ENCODE measurements at regions not wholly inside any gene's neighbourhood (a gene's known extent, or its start where the extent isn't known, plus 50 kb on each side); places are given as distances from the start of the nearest gene placed in this dataset.

- Mint-ChIP-seq H3K36me3 (ENCODE audit: insufficient read depth) (no peaks in the 10 kb centered on the region), H3K27ac (ENCODE audit: low read depth) (no peak overlapping the region)
Measured at GRCh38 chr6:65876668-65877067, 169.6 kb upstream of the EYS start.

DNA sequence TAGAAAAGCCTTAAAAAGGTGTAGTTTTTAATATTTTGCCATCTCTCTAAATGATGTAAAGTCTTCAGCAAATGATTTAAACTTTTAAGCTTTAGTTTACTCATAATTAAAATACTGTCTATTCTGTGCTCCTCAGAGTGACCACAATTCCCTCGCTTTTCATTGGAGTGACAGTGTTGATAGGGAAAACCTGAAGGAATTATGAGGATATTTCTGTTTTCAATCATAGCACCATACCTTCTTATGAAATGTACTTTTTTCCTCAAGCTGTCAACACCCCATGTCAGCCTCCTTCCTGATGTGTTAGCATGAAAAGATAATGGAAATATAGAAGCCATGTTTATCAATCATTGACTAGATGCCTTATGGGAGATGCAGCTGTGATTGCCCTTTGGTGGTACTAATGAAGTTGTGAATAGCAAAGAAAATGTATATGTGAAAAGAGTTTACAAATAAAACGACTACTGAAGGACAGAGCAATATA is 145.4 kb upstream of the EYS start:
- Mint-ChIP-seq H3K4me1 (no peaks in the 10 kb centered on the region), H3K27ac (ENCODE audit: low read depth) (no peak overlapping the region), H3K27me3 (no peaks in the 10 kb centered on the region), H3K9me3 (peaks cover 22% of the 10 kb centered on the region), H3K4me3 (no peak overlapping the region), H3K36me3 (ENCODE audit: insufficient read depth) (no peaks in the 10 kb centered on the region)
- DNase-seq (ENCODE audit: low spot score in 2 of 2) (no peak), ATAC-seq (replicated peaks; ENCODE audit: extremely low read depth, poor library complexity, severe bottlenecking) (no peak)

More at GRCh38 chr6:65876668-65877067, 169.6 kb upstream of the EYS start:
- Mint-ChIP-seq H3K4me3 (no peak overlapping the region), H3K4me1 (no peaks in the 10 kb centered on the region), H3K27me3 (no peaks in the 10 kb centered on the region), H3K9me3 (peaks cover 5% of the 10 kb centered on the region)
- DNase-seq (ENCODE audit: low spot score in 2 of 2) (no peak), ATAC-seq (replicated peaks; ENCODE audit: extremely low read depth, poor library complexity, severe bottlenecking) (no peak)

- Mint-ChIP-seq H3K4me3 (no peak overlapping the region), H3K9me3 (peaks cover 16% of the 10 kb centered on the region), H3K4me1 (no peaks in the 10 kb centered on the region), H3K27ac (ENCODE audit: low read depth) (no peak overlapping the region), H3K36me3 (ENCODE audit: insufficient read depth) (no peaks in the 10 kb centered on the region), H3K27me3 (no peaks in the 10 kb centered on the region)
- ATAC-seq (replicated peaks; ENCODE audit: extremely low read depth, poor library complexity, severe bottlenecking) (no peak), DNase-seq (ENCODE audit: low spot score in 2 of 2) (no peak)
Measured at GRCh38 chr6:65830151-65830550, 123.1 kb upstream of the EYS start.

- DNase-seq (ENCODE audit: low spot score in 2 of 2) (no peak), ATAC-seq (replicated peaks; ENCODE audit: extremely low read depth, poor library complexity, severe bottlenecking) (no peak)
- no peak overlapping the region for H3K27ac Mint-ChIP-seq (ENCODE audit: low read depth)
- peaks cover 30% of the 10 kb centered on the region for H3K9me3 Mint-ChIP-seq
- H3K4me3 Mint-ChIP-seq = no peak overlapping the region
- peaks cover 2% of the 10 kb centered on the region for H3K36me3 Mint-ChIP-seq (ENCODE audit: insufficient read depth)
- no peaks in the 10 kb centered on the region for H3K4me1 Mint-ChIP-seq
- H3K27me3 Mint-ChIP-seq = no peaks in the 10 kb centered on the region
Measured at GRCh38 chr6:65819152-65819551, 112.1 kb upstream of the EYS start.

- ATAC-seq (replicated peaks; ENCODE audit: extremely low read depth, poor library complexity, severe bottlenecking) = no peak
- H3K27ac Mint-ChIP-seq (ENCODE audit: low read depth) = no peak overlapping the region
- H3K36me3 Mint-ChIP-seq (ENCODE audit: insufficient read depth) = peaks cover 2% of the 10 kb centered on the region
- no peak overlapping the region for H3K4me3 Mint-ChIP-seq
- H3K9me3 Mint-ChIP-seq = peaks cover 26% of the 10 kb centered on the region
- no peak for DNase-seq (ENCODE audit: low spot score in 2 of 2)
- H3K27me3 Mint-ChIP-seq = no peaks in the 10 kb centered on the region
- no peaks in the 10 kb centered on the region for H3K4me1 Mint-ChIP-seq
Measured at GRCh38 chr6:65818576-65818975, 111.5 kb upstream of the EYS start.

GRCh38 chr6:65816991-65817390 is 110.0 kb upstream of the EYS start:
- Mint-ChIP-seq H3K27ac (ENCODE audit: low read depth) (no peak overlapping the region), H3K4me3 (no peak overlapping the region), H3K36me3 (ENCODE audit: insufficient read depth) (peaks cover 2% of the 10 kb centered on the region), H3K9me3 (peaks cover 26% of the 10 kb centered on the region), H3K27me3 (no peaks in the 10 kb centered on the region), H3K4me1 (no peaks in the 10 kb centered on the region)
- DNase-seq (ENCODE audit: low spot score in 2 of 2) = no peak
- ATAC-seq (replicated peaks; ENCODE audit: extremely low read depth, poor library complexity, severe bottlenecking) = no peak

DNA sequence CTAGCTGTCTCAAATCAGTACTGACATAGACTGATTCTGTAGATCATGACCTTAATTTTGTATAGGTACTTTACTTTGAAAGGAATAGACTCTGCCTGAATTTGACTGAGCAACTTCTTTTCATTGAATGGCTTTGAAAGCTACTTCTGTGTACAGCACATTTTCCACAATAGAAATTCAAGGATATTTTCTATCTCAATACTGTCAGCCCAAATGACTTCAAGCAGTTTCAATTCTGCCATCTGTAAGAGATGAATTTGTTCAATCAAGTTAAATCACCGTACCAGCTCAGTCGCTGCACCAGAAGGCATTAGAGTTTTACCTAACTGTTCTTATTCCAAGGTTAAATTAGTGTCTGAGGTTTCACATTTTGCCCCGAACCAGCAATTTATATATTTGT is 107.0 kb upstream of the EYS start:
- H3K4me1 Mint-ChIP-seq = no peaks in the 10 kb centered on the region
- H3K36me3 Mint-ChIP-seq (ENCODE audit: insufficient read depth) = peaks cover 2% of the 10 kb centered on the region
- no peak overlapping the region for H3K4me3 Mint-ChIP-seq
- DNase-seq (ENCODE audit: low spot score in 2 of 2) (no peak), ATAC-seq (replicated peaks; ENCODE audit: extremely low read depth, poor library complexity, severe bottlenecking) (no peak)
- peaks cover 23% of the 10 kb centered on the region for H3K9me3 Mint-ChIP-seq
- no peak overlapping the region for H3K27ac Mint-ChIP-seq (ENCODE audit: low read depth)
- no peaks in the 10 kb centered on the region for H3K27me3 Mint-ChIP-seq

DNA sequence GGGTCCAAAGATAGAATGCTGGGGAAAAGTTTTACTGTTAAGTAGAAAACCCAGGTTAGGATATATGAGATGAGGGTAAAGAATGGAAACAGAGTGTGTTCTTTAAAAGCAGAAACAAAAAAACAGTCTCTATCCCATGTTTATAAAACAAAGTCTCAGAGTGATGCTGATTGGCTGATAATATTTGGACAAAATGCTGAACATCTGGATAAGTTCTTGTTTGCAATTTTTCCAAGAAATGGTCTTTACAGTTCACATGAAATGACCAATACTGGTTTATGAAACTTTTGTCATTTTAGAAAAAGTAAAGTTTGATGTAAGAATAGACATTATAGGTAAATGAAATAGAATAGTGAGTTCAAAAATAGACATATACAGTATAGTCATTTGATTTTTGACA is 96.2 kb upstream of the EYS start:
- H3K27me3 Mint-ChIP-seq = no peaks in the 10 kb centered on the region

GRCh38 chr6:65799389-65799788 is 92.4 kb upstream of the EYS start:
- Mint-ChIP-seq H3K27me3 (no peaks in the 10 kb centered on the region), H3K4me1 (no peaks in the 10 kb centered on the region), H3K27ac (ENCODE audit: low read depth) (no peak overlapping the region), H3K9me3 (peaks cover 8% of the 10 kb centered on the region), H3K4me3 (no peak overlapping the region), H3K36me3 (ENCODE audit: insufficient read depth) (no peaks in the 10 kb centered on the region)
- ATAC-seq (replicated peaks; ENCODE audit: extremely low read depth, poor library complexity, severe bottlenecking) = no peak
- DNase-seq (ENCODE audit: low spot score in 2 of 2) = no peak

More for the DNA sequence above, 96.2 kb upstream of the EYS start:
- DNase-seq (ENCODE audit: low spot score in 2 of 2) (no peak), ATAC-seq (replicated peaks; ENCODE audit: extremely low read depth, poor library complexity, severe bottlenecking) (no peak)
- Mint-ChIP-seq H3K27ac (ENCODE audit: low read depth) (no peak overlapping the region), H3K36me3 (ENCODE audit: insufficient read depth) (no peaks in the 10 kb centered on the region), H3K4me1 (no peaks in the 10 kb centered on the region), H3K9me3 (peaks cover 10% of the 10 kb centered on the region), H3K4me3 (no peak overlapping the region)

GRCh38 chr6:65798280-65799014 is 91.4 kb upstream of the EYS start:
- Mint-ChIP-seq H3K27ac (ENCODE audit: low read depth) (no peak overlapping the region), H3K27me3 (no peaks in the 10 kb centered on the region), H3K9me3 (peaks cover 15% of the 10 kb centered on the region), H3K4me1 (no peaks in the 10 kb centered on the region), H3K4me3 (no peak overlapping the region), H3K36me3 (ENCODE audit: insufficient read depth) (no peaks in the 10 kb centered on the region)
- ATAC-seq (replicated peaks; ENCODE audit: extremely low read depth, poor library complexity, severe bottlenecking) (no peak), DNase-seq (ENCODE audit: low spot score in 2 of 2) (no peak)

DNA sequence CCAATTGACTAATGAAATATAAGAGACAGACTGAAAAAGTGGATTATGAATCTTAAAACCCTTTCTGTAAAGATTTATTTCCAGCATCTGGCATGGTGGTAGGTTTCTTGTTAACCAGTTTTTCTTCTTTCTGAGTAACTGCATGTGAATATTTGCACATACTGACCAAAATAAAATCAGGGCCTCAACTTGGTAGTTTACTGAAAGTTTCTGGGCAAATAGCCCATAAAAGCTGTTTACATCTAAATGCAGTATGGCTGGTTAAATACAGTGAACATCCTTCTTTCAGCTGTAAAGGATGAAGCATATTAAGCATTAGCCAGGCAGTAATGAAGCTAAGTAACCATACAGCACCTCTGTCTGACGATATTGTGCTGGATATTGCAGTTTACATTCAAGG is 83.6 kb upstream of the EYS start:
- H3K27ac Mint-ChIP-seq (ENCODE audit: low read depth) = no peak overlapping the region
- no peak overlapping the region for H3K4me3 Mint-ChIP-seq
- H3K4me1 Mint-ChIP-seq = no peaks in the 10 kb centered on the region
- no peaks in the 10 kb centered on the region for H3K36me3 Mint-ChIP-seq (ENCODE audit: insufficient read depth)
- DNase-seq (ENCODE audit: low spot score in 2 of 2) (no peak), ATAC-seq (replicated peaks; ENCODE audit: extremely low read depth, poor library complexity, severe bottlenecking) (no peak)
- H3K27me3 Mint-ChIP-seq = no peaks in the 10 kb centered on the region
- peaks cover 19% of the 10 kb centered on the region for H3K9me3 Mint-ChIP-seq

GRCh38 chr6:65787787-65788186 is 80.8 kb upstream of the EYS start:
- Mint-ChIP-seq H3K27me3 (no peaks in the 10 kb centered on the region), H3K27ac (ENCODE audit: low read depth) (no peak overlapping the region), H3K4me1 (no peaks in the 10 kb centered on the region), H3K36me3 (ENCODE audit: insufficient read depth) (no peaks in the 10 kb centered on the region), H3K4me3 (no peak overlapping the region), H3K9me3 (peaks cover 17% of the 10 kb centered on the region)
- DNase-seq (ENCODE audit: low spot score in 2 of 2) (no peak), ATAC-seq (replicated peaks; ENCODE audit: extremely low read depth, poor library complexity, severe bottlenecking) (no peak)

DNA sequence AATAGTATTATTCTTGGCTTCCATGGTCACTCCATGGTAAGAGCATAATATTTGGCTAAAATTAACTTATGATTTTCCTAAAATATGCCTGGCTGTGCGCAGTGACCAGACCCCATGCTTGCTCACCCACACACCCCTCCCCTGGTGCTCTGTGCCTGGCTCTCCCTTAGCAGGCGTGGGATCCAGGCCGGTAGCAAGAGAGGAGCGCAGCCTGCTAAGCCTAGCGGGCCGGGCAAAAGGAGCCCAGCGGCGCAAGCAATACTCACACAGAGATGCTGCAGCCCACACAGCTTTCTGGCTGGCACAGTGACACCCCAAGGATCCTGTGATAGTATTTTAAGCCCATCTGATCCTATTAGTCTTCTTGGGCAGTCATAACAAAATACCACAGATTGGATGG is 79.8 kb upstream of the EYS start:
- Mint-ChIP-seq H3K36me3 (ENCODE audit: insufficient read depth) (no peaks in the 10 kb centered on the region), H3K4me1 (no peaks in the 10 kb centered on the region), H3K9me3 (peaks cover 12% of the 10 kb centered on the region)

More for the DNA sequence above, 79.8 kb upstream of the EYS start:
- no peak for DNase-seq (ENCODE audit: low spot score in 2 of 2)
- no peak for ATAC-seq (replicated peaks; ENCODE audit: extremely low read depth, poor library complexity, severe bottlenecking)
- Mint-ChIP-seq H3K4me3 (no peak overlapping the region), H3K27ac (ENCODE audit: low read depth) (no peak overlapping the region), H3K27me3 (no peaks in the 10 kb centered on the region)

Measured in central memory CD8-positive, alpha-beta T cell (primary cell).